Inflammatory macrophage treated with lipopolysaccharide for 4 hours (primary cell): ENCODE measurements at regions not wholly inside any gene's neighbourhood (a gene's known extent, or its start where the extent isn't known, plus 50 kb on each side); places are given as distances from the start of the nearest gene placed in this dataset.
"Not testable (repeated sequence)": the region's sequence is repeated elsewhere in the genome, so short reads cannot be mapped to it uniquely, and the experiment has no call there.

Experiments used
- DNase-seq: peaks from one replicate; pipeline ENCODE4 v3.0.0-alpha.2; 2020

DNA sequence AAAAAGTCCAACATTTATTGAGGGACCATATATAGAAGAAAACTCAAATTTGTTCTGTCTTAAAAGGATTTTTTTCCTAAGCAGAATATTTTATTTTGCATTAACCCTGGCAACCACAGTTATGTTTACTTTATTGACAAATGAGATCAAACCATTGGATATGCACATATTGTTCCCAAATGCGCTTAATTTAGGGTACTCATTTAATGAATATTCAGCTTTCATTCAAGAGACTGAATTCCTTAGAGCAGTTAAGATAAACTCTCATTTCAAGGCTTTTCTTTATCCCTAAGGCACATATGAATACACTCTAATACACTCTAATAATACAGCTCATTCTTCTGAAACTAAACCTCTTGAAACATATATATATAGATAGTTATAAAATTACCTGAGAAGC is 150.2 kb downstream of the HMHB1 start:
- DNase-seq: no peak

DNA sequence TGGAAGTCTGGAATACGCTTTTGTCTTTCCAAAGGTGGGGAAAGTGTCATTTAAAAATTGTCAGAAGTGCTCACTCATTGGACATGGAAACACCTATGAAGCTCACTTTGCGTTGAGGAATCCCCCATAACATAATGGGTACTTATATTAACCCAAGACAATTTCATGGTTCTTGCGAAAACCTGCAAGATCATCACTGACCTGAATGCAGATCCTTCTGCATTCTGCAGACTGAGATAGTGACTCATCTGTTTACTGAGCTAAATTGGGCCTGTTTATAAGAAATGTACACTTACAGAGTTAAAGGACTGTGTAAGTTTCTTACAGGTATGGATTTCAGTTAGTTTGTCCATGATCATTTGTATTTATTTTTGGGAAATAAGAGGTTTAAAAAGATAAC is 153.0 kb downstream of the HMHB1 start:
- no peak for DNase-seq

DNA sequence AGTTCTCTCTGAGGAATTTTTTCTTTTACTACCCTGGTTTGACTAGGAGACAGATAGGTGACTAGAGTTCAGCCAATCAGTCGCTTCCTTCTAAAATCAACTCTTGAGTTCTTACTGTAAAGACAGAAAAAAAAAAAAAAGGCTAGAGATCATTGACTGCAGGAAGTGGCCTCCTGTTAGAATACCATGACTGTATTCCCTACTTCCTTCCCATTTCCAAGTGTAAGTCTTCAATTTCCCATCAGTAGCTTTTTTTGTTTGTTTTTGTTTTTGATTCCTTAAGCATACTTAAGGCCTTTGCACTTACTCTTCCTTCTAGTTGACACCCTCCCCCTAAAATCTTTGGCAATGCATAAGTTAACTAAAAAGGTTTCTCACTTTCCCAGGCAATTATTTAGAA is 154.3 kb downstream of the HMHB1 start:
- DNase-seq: no peak

DNA sequence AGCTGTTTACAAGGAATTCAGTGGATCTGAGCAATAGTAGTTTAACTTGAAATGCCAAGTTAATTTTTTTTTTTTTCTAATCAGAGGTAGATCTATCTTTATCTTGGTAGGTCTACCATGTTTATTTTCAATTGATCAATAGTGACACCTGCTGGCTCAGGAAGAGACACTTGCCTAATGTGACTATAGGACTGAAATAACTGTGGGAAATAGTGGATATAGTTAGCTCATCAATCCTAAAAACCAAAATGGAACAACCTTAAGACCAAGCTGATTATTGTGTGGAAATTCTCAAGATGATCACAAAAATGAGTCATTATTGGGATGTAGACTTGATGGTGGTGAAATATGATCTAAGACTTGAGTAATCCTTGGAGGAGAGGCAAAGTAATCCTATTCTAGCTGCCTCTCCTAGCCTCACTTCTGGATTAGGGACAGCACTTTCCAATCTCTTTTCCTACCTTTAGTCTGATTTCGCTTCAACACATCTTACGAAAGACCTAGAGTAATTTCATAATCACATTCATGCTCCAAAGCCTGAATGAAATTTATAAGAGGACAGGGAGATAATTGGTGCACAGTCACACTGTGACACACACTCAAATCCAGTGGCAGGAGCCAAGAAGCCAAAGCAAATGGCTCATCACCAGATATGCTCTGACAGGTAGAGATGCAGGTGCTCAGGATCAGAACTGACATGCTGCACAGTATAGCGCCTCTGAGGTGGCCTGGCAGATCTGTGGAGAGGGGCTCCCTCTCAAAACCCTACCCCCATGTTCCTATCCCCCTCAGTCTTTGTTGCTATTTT is 156.3 kb downstream of the HMHB1 start:
- DNase-seq: peak; percentile 45

DNA sequence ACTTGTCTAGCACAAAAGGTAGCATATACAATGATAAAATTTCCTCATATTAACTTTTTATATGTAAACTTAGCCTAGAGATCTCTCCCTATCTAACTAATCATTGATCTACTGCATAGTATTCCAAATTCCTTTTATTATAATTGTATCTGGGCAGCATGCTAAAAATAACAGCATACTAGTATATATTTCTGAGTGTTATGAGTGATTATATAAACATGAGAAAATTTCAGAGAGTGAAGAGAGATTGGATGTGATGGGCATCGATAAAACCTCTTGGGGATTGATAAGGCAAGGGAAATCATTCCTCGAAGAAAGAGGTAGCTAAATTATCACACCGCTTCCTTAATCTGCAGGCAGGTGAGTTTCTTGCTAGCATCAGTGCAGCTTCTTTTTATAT is 158.2 kb downstream of the HMHB1 start:
- no peak for DNase-seq

DNA sequence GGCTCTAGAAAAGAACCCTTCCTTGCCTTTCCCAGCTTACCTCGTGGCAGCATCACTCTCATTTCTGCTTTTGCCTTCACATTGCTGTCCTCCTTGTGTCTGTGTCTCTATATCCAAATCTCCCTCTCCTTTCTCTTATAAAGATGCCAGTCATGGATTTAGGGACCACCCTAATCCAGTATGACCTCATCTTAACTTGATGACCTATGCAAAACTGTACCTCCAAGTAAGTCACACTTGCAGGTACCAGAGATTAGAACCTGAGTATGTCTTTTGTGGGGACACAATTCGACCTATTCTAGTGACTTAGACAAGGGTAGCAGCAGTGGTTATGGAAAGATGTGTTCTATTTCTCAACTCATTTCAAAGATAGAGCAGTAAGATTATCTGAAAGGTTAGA is 160.1 kb downstream of the HMHB1 start:
- no peak for DNase-seq

DNA sequence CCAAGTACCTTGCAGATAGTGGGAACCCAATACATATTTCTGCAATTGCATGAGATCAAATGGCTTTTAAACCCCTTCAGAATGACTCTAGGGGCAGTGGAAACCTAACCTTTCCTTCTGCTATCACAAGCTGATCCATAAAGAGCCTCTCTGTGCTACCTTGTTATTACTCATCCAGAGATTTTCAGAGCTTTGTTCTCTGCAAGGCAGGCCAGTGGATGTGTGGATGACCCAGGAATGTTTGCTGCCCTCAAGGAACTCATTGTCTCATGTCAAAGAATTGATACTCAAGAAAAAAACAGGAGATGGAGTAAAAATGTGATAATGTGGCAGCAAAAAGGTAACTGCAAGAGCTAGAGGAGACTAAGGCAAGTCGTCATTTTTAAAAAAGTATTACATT is 164.1 kb downstream of the HMHB1 start:
- DNase-seq: no peak

DNA sequence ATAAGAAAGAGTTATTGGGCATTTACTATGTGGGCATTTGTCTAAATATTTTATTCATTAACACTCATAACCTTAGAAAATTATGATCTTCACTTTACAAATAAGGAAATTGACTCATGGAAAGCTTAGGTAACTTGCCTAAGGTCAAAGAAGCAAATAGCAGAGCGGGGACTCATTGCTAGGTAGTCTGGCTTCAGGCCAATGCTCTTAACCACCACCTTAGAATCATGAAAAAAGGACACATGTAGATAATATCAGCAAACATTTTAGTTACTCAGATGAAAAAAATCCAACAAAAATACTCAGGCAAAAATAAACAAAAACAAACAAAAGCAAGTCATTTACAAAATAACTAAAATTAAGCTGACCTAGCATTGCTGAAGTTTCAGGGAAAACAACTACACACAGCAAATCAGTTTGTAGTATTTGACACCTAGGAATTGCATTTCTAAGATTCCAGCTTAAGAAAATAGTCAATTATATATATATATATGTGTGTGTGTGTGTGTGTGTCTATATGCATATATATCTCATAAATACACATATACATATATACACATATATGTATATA is 166.0 kb downstream of the HMHB1 start:
- DNase-seq: no peak

DNA sequence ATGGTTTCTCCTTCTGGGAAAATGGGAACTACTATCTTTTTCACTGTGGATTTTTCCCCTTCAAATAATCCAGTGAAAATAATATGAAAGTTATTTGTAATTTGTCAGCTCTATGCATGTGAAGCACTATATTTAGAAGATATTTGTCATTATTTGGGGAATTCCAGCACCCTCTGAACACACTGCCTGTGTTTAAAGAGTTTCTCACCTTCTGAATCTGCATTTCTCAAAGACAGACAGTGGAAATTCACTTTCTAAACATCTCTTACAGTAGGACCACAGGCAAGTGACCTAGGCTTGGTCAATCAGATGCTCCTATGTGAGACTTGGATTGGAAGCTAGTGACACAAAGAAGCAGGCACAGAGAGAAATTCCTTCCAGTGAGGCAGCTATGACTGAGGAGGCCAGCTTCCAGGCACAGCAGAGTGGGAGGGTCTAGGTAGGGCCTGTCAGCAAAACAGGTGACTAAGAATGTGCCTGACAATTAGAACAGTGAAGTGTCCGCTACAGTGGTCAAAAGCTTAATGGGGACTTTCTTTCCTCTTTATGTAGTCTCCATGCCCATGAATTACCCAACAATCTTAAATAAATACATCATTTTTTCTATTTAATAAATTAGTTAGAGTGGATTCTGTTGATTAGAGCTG is 167.2 kb downstream of the HMHB1 start:
- no peak for DNase-seq

DNA sequence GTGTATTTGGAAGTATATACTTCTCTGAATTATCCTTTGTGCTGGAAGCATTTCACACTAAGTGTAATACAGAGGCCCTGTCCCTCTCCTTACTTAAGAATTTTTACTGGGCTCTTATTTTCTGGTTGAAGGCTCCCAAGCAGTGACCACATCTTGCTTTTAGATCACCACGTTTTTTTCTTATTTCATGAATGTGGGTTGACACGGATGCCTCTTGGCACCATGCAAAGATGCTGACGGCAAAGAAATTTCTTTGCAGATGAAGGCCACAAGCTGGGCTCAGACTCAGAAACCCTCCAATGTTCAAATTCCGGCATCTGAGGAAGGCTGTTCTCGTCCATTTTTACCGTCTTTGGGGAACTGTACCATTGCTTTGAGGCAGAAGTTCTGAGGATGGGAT is 168.5 kb downstream of the HMHB1 start:
- no peak for DNase-seq

DNA sequence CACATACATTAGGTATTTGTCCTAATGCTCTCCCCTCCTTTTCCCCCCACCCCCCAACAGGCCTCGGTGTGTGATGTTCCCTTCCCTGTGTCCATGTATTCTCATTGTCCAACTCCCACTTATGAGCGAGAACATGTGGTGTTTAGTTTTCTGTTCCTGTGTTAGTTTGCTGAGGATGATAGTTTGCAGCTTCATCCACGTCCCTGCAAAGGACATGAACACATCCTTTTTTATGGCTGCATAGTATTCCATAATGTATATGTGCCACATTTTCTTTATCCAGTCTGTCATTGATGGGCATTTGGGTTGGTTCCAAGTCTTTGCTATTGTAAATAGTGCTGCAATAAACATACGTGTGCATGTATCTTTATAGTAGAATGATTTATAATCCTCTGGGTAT is 171.0 kb downstream of the HMHB1 start:
- DNase-seq: not testable (repeated sequence)

DNA sequence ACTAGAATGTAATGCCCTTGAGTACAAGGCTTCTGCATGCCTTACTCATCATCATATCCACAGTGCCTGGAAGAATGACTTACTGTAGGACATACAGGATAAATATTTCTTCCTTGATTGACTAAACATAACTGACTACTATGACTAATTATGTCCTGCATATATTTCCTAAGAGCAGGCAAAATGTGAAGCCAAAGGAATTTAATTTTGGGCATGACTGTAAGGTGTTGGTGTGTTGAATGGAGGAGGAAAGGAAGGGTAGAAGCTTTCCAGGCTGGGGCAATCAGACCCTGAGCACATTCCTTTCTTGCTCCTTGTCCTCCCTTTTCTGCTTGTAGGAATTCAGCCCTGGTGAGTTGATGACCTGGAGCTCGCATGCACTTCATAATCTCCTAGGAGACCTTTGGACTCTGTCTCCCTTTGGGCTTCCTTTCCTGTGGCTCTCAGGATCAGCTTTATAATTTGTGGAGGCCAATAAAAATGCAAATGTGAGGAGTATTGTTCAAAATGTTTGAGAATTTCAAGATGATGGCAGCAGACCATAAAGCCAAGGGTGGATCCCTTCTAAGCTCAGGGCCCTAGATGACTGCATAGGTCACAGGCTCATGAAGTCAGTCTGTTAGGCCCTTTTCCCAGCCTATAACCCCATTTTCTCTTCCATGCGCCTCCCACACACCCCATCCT is 174.0 kb downstream of the HMHB1 start:
- no peak for DNase-seq

DNA sequence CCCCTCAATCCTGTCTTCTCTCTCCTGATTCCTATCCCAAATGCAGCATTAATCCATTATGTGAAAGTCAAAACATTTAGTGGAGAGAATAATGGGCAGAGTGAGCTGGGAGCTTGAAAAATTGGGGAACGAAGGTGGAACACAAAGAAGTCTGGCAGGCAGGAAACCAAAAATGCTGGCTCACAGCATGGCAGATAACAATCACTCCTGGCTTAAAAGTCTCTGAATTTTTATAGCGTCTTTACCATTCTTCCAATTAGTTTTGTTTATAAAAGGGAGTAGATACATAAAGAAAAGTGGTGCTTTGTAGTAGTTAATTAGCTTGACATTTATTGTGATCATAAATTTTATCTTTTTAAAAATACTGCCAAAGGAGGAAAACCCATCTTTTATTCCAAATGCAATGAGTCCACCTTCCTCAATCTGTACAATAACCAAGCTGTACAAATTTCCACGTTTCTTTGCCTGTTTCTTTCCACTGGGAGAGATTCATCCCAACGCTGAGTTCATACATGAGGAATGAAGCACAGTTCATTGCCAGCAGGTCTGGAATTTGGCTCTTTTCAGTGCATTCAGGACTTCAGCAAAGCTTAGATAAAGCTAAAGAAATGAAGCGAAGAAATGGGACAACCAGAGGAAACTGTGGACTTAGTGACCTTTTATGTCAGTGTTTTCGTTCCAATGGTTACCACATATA is 174.7 kb downstream of the HMHB1 start:
- DNase-seq: no peak

DNA sequence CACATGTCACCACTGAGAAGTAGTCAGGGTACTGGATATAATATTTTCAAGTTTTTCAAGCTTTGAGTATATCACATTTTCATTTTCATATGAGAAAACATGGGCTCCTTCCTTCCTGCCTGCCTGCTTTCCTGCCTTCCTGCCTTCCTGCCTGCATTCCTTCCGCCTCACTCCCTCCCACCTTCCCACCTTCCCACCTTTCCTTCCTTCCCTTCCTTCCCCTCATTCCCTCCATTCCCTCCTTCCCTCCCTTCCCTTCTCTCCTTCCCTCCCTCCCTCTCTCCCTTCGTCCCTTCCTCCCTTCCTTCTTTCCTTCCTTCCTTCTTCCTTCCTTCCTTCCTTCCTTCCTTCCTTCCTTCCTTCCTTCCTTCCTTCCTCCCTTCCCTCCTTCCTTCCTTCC is 175.3 kb downstream of the HMHB1 start:
- DNase-seq: no peak

DNA sequence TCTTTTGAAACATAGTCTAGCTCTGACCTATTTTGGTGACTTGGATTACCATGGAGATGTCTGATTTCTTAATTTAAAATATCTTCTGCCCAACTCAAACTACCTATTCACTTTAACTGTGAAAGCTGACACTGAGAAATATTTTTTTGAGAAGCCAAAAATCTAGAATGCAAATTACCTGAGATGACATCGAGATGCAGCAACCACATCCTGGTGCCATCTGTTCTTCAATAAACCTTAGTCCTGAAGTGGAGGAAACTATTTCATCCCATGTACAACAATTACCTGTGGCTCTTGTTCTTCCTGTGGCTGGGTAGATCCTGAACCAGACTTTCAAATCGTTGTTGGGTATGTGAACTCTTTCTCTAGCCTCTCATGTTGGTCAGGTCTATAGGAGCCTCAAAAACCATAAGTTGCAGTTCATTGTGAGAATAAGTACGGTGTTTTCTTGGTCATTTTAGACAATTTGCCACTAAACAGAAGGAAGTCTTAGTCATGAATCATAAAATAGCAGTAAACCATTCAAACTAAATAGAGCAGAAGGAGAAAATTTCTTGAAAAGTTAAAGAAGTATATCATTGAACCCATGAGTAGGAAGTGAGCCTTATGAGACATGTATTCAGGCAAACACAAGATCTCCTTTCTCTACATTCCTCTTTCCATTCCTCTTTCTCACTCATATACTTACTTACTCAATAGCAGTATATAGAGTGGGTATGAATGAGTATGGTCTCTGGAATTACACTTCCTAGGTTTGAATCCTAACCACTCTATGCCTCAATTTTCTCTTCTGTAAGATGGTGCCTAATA is 176.0 kb downstream of the HMHB1 start:
- DNase-seq: no peak

DNA sequence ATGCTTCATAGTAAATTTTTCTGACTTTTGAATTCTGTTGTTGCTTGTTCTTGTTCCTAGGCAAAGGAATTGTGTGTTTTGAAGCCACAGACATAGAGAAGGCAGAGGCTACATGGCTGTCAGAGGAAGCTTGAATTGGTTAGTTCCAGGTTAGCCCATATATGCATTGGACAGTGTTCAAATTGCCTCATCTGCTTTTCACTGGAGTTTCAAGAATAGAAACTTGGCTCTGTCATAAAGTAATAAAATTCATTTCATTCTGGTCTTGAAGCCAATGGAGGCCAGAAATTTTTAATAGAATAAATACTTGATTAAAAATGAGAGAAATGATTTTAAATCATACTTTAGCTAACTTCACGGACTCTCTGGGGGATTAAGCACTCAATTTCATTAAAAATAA is 178.0 kb downstream of the YIPF5 start:
- no peak for DNase-seq

DNA sequence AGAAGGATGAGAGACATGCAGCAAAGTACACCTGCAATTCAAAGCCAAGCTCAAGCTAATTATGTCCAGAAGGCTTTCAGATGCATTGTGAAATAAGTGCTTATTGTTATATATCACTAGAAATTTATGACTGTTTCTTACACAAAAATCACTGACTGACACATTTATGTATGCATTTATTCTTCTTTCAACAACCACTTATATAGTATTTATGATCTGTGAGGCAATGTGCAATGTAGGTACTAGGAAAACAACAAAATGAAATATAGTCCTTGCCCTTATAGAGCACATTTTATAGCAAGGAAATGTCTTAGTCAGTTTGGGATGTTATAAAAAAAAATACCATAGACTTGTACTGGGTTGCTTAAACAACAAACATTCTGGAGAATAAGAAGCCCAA is 167.6 kb downstream of the YIPF5 start:
- DNase-seq: no peak

DNA sequence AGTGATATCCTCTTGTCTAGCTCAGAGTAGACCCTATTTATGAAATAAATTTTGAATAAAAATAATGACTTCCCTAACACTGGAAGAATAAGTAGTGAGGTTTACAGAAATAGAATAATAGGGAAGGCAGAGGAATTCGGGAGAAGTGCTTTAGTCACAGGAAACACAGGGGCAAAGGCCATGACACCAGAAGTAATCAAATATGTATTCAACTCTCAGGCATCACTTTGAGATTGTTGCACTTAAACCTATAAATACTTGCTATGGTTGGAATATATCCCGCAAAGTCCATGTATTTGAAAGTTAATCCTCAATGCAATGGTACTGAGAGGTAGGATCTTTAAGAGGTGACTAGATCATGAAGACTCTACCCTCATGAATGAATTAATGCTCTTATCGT is 166.8 kb downstream of the YIPF5 start:
- no peak for DNase-seq

DNA sequence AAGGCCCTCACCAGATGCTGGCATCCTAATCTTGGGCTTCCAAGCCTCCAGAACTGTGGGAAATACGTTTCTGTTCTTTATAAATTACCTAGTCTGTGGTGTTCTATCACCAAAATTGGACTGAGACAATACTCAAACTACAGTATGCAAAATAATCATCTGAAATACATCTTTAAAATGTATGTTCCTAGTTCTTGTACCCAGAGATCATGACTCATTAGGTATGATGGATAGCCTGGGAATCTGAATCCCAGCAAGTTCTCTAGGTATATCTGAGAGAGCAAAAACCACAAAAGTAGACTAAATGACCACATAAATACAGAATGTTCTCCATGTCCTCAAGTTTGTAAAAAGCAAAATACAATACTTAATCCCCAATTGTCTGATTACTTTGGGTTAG is 166.3 kb downstream of the YIPF5 start:
- no peak for DNase-seq

DNA sequence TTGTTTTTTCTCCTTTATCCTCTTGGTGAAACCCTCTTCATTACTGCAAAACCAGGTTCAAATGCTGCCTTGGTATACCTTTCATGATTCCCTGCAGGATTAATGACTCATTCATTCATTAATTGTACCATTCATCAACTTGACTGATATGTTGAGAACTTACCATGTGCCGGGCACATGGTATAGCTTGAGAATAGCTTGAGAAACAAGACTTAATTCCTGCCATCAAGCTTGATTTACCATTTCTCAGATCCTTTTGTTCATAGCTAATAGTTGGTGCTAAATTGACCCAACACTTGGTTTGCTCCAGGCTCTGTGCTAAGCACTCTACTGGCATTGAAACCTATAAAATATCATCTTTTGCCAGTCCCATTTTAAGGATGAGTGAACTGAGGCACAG is 165.7 kb downstream of the YIPF5 start:
- DNase-seq: no peak

DNA sequence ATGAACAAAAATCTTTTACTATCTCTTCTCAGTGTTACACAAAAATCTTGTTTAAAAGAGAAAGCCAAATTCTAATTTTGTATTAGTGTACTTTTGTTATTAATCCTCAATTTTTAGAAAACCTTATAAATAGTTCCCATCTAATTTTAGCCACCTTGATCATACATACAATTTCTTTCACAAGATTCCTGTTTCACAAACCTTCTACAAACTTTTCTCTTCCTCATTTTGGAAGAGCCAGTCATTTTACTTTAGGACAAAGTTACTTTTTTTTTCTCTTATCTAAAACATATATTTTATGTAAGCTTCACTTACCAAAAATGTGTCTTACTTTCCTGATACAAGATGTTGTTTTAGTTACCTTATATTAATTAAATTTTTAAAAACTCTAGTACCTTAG is 161.3 kb downstream of the YIPF5 start:
- peak; percentile 54 for DNase-seq

DNA sequence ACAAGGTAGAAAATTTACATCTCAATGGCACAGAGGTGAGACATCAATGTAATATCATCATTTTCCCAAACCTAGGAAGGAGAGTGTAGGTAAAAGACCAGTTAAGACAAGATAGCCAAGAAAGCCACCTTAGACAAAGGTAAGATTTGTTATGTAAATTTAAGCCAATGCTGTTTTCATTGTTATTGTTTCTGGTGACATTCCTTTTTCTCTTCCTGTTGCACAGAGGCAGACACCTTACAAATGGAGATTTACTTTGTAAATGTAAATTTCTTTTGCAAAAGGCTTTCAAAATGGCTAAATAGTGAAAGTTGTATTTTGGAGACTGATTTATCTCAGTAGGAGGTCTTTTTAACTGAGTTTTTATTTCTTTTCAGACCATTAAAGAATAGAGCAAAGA is 159.1 kb downstream of the YIPF5 start:
- DNase-seq: no peak
